ENCODE measurements at regions not wholly inside any gene's neighbourhood (a gene's known extent, or its start where the extent isn't known, plus 50 kb on each side); places are given as distances from the start of the nearest gene placed in this dataset.
"Not testable (repeated sequence)": the region's sequence is repeated elsewhere in the genome, so short reads cannot be mapped to it uniquely, and the experiment has no call there.

GRCh38 chr1:212155219-212155618, 119.7 kb downstream of the DTL start:
- DNase-seq, result no peak

- DNase-seq, result no peak
These were observed 121.7 kb downstream of the DTL start for GRCh38 chr1:212157252-212157651.

DNA sequence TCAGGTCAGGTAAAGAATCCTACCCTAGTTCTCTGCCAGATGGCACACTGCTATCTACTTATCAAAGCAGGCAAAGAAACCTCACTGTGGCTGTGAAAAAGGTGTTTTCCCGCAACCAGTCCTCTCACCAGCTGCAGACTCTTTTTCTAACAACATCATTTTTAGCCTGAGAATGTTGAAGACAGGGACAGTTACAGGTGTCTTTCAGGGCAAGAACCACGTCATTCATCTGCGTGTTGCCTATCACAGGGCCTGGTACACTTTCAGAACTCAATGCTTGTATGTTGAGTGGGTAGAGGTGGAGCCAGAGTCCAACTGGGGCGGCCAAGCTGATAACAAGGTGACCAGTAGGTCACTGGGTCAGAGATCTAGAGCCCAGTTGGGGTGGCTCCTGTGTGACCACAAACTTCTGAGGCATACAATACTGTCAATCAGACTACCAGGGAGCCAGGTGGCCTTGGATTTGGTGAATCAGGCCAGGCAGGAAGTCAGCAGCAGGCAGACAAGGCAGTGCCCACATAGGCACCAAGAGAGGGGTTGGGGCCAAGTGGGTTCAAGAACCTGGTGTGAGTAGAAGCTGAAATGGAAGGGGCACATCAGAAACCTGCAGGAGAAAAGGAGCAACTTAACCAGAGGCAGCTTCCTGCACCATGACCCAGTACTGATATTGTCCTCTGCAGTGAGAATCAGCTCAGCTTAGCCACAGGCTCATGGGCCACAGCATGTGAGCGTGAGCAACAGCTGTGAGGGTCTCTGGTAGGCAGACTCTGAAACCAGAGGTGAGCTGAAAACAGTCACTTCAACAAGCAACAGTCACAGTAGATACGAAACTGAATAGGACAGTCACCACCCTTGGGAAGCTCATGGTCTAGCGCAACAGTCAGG, 123.6 kb downstream of the DTL start:
- DNase-seq, result peak; percentile 8 to 32

GRCh38 chr1:212161231-212161781, 123.9 kb upstream of the PPP2R5A start:
- no peak for DNase-seq

- DNase-seq, result peak in 1 of 2 donors; percentile 27
These were observed 122.6 kb upstream of the PPP2R5A start for GRCh38 chr1:212162635-212163034.

GRCh38 chr1:212164095-212164872, 120.9 kb upstream of the PPP2R5A start:
- no peak for DNase-seq

GRCh38 chr1:212166244-212166643, 119.0 kb upstream of the PPP2R5A start:
- no peak for DNase-seq

DNA sequence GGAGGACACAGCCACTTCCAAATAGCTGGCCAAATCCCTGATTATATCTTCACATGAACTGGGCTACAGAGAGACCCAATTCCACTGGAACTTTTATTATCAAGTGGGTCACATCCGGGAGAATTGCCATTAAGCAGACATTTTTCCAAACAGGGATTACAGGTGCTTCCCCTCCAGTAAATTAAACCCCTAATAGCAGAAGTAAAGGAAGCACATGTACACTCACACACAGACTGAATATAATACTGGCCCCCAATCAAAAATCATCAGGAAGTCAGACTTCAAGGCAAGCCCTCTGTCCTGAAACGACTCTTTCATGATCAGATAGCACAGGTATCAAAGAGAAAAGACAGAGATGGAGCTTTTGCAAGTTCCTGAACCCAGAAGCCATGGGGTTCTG, 118.6 kb upstream of the PPP2R5A start:
- DNase-seq, result no peak

GRCh38 chr1:212167098-212167497, 118.1 kb upstream of the PPP2R5A start:
- DNase-seq, result peak in 1 of 2 donors; percentile 13

DNA sequence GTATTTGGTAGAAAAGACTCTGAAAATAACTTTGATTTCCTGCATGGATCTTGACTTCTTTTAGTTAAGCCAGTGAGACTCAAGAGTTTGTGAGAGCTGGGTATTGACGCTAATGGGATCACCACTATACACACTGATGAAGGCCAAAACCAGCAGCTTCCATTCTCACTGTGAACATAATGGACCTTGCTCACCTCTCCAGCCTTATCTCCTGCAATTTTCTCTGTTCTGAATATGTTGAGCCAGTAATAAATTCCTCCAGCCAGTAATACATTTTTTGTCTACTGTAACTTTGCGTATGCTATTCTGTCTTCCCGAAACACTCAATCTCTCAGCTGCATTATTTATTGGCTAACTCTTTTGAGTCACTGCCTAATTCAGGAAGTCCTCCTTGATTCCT, 111.6 kb upstream of the PPP2R5A start:
- DNase-seq, result no peak

- not testable (repeated sequence) for DNase-seq
These were observed 110.9 kb upstream of the PPP2R5A start for GRCh38 chr1:212174295-212174694.

- DNase-seq, result no peak
These were observed 107.7 kb upstream of the PPP2R5A start for GRCh38 chr1:212177542-212177941.

- DNase-seq, result no peak
These were observed 106.4 kb upstream of the PPP2R5A start for GRCh38 chr1:212178851-212179250.

- DNase-seq, result no peak
These were observed 105.7 kb upstream of the PPP2R5A start for GRCh38 chr1:212179394-212180076.

DNA sequence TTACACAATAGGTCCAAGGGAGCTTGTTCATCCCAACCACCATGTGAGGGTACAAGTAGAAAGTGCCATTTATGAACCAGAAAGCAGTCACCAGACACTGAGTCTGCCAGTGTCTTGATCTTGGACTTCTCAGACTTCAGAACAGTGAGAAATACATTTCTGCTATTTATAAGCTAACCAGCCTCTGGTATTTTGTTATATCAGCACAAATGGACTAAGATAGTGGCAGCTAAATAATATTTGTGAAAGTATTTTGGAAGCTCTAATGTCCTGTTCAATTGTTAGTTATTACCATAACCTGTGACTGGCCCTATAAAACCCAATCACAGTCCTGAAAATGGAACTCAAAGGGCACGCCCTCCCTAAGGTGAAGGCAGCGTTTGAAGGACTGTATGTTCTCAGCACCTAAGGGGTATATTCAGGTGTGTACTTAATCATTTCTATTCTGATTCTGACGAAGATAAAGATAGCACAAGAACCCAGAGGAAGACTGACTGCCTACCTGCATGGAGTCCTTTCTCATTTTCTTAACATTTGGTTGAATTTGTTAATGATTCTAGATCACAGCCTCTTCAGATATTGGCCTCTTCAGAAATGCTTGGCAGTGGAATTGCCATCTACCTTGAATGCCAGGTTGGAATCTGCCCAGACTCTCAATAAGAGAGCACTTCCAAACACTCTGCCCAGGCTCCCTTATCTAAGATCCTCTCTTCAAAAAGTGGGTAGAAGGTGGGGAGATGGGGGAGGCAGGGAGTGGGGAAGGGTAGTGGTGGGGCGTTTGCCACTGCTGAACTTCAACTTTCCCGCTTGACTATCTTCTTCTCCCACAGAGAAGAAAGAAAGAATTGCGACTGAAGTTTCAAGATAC, 104.0 kb upstream of the PPP2R5A start:
- no peak for DNase-seq

DNA sequence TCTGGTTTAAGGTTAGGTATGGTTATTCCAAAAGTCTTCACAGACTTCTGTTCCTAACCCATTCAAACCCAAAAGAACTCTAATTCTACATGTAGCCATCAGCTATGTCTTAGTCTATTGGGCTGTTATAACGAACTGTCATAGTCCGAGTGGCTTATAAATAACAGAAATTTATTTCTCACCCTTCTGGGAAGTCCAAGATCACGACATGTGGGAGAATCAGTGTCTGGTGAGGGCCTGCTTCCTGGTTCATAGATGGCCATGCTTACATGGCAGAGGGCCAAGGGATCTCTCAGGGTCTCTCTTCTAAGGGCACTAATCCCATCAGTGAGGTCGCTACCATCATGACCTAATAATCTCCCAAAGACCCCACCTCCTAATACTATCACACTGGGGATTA, 103.0 kb upstream of the PPP2R5A start:
- DNase-seq, result no peak

- no peak for DNase-seq
These were observed 102.6 kb upstream of the PPP2R5A start for GRCh38 chr1:212182579-212182978.

- peak; percentile 16 to 39 for DNase-seq
These were observed 98.6 kb upstream of the PPP2R5A start for GRCh38 chr1:212186427-212187207.

DNA sequence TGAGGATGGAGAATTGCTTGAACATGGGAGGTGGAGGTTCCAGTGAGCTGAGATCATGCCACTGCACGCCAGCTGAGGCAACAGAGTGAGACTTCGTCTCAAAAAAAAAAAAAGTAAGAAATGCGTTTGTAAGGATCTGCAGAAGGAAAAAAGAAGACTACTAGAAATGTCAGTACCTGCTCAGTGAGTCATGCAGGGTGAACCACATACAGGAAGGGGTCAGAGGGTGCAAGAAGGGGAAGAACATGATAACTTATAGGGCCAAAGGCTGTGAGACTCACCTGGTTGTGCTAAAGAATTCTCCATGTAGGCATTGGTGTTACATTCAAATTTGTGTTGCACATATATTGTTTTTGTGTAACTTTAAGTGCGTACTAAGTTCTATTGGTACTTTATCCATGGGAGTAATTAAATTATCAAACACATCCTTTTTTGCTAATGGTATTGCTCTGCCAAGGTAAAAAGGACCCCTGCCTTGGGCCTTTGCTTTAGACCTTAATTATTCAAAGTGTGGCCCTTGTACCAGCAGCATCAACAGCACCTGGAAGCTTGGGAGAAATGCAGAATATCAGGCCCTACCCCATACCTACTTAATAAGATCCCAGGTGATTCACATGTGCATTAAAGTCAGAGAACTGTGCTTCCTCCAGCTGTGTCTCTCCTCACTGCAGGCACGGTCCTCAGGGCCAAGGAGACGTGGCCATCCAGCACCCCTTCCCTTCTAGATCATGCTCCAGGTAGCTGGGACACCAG, 96.4 kb upstream of the PPP2R5A start:
- peak in 1 of 2 donors; percentile 27 for DNase-seq

DNA sequence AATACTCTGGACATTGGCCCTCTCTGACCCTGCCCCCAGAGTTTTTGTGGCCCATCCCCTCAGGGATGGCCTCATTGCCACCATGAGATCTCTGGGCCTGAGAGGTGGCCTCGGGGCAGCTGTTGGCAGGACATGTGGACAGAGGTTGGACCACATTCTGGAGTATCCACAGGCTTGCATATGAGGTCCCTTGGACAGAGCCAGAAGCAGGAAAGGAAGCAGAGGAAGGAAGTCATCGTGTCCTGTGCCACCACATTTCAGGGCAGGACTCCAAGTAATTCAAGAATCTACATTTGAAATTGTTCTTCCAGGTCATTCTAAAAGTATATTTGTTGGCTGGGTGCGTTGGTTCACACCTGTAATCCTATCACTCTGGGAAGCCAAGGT, 95.9 kb upstream of the PPP2R5A start:
- DNase-seq, result no peak

GRCh38 chr1:212190169-212190568, 95.0 kb upstream of the PPP2R5A start:
- DNase-seq, result no peak

All from CD4-positive, alpha-beta T cell treated with Interferon alpha-2 for 1 hour (primary cell).